SH-SY5Y (cell line): ENCODE measurements at regions not wholly inside any gene's neighbourhood (a gene's known extent, or its start where the extent isn't known, plus 50 kb on each side); places are given as distances from the start of the nearest gene placed in this dataset.

Source experiments
- GATA2 ChIP-seq: IDR thresholded peaks from 2 replicates; pipeline ENCODE4 v1.6.1; 2011; ENCODE audit warnings: mild to moderate bottlenecking, low read depth, low read length
- GATA3 ChIP-seq: IDR thresholded peaks from 2 replicates; pipeline ENCODE4 v1.6.1; 2011; ENCODE audit warnings: low read depth, mild to moderate bottlenecking, low read length, moderate library complexity

DNA sequence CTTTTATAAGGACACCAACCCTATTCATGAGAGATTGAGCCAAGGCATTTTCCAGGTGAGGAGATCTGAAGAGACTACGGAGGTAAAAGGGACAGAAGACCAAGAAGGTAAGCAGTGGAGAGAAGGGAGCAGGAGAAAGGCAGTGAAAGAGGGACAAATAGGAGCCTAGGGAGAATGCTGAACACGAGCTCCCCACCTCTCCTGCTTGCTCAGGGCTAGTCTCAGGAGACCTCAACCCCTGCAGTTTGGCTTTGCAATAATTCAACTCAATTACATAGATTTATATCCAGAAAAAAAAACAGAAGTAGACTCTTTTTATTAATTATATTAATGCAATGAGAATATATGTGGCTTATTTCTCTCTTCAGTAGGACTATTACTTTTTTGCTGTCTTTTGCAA is 91.0 kb upstream of the DDX18 start:
- TF ChIP-seq GATA3: no peak
- no peak for TF ChIP-seq GATA2
